SK-N-SH (cell line): ENCODE measurements at regions not wholly inside any gene's neighbourhood (a gene's known extent, or its start where the extent isn't known, plus 50 kb on each side); places are given as distances from the start of the nearest gene placed in this dataset.

ENCODE experiments used
- CHD2 ChIP-seq: fragments of 150-350 bp; IDR thresholded peaks from 2 replicates; pipeline ENCODE4 v1.6.1; 2018; ENCODE audit warnings: low read length; ENCODE audit not compliant: partially characterized antibody
- GABPA ChIP-seq: IDR thresholded peaks from 2 replicates; pipeline ENCODE4 v1.4.0; 2012; ENCODE audit warnings: low read depth, mild to moderate bottlenecking
- TAF1 ChIP-seq: IDR thresholded peaks from 2 replicates; pipeline ENCODE4 v1.6.1; 2012; ENCODE audit warnings: low read depth, mild to moderate bottlenecking, low read length, moderate library complexity, borderline replicate concordance
- TF ChIP-seq, protein P1 (sequence below): fragments of 200-600 bp; sonication (generic); IDR thresholded peaks from 2 replicates; pipeline ENCODE4 v1.6.1; 2017; ENCODE audit warnings: antibody characterized with exemption, mild to moderate bottlenecking, moderate library complexity
- TF ChIP-seq, protein P2 (sequence below): IDR thresholded peaks from 2 replicates; pipeline ENCODE4; 2012
- TF ChIP-seq, protein P3 (sequence below): fragments of 150-350 bp; IDR thresholded peaks from 2 replicates; pipeline ENCODE4 v1.6.1; 2017; ENCODE audit warnings: antibody characterized with exemption, low read length, low read depth, borderline replicate concordance

DNA sequence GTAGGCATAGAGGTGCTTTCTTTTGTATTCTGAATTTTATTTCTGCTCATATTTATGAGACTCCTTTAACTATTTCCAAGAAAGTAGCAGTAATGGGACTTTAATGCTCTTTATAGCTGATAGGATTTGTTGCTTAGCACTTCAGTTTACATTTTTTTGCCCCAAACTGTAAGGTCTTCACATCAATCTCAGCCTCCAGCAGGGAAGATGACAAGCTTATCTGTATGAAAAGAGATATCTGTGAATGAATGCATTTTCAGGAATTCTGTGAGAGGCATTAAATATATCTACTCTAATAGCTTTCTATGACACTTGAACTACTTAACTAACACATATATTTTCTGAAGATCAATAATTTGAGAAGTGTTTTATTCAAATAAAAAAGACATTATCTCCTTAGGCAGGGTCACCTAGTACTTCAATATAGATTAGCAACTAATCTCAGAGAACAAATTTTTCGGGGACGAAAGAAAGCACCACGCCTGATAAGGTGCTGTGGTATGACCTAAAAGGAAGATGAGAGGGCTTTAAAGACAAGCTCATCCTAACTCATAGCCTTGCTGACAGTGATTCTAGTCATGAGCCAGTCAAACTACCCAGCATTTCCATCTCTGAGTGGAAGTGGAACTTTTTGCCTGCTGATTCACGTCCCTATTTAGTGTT, 766.1 kb upstream of the CNTNAP5 start:
- no peak for TF ChIP-seq CHD2
- no peak for TF ChIP-seq GABPA
- TF ChIP-seq, protein P1, sequence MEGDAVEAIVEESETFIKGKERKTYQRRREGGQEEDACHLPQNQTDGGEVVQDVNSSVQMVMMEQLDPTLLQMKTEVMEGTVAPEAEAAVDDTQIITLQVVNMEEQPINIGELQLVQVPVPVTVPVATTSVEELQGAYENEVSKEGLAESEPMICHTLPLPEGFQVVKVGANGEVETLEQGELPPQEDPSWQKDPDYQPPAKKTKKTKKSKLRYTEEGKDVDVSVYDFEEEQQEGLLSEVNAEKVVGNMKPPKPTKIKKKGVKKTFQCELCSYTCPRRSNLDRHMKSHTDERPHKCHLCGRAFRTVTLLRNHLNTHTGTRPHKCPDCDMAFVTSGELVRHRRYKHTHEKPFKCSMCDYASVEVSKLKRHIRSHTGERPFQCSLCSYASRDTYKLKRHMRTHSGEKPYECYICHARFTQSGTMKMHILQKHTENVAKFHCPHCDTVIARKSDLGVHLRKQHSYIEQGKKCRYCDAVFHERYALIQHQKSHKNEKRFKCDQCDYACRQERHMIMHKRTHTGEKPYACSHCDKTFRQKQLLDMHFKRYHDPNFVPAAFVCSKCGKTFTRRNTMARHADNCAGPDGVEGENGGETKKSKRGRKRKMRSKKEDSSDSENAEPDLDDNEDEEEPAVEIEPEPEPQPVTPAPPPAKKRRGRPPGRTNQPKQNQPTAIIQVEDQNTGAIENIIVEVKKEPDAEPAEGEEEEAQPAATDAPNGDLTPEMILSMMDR = no peak
- TF ChIP-seq TAF1 = no peak
- TF ChIP-seq, protein P2, sequence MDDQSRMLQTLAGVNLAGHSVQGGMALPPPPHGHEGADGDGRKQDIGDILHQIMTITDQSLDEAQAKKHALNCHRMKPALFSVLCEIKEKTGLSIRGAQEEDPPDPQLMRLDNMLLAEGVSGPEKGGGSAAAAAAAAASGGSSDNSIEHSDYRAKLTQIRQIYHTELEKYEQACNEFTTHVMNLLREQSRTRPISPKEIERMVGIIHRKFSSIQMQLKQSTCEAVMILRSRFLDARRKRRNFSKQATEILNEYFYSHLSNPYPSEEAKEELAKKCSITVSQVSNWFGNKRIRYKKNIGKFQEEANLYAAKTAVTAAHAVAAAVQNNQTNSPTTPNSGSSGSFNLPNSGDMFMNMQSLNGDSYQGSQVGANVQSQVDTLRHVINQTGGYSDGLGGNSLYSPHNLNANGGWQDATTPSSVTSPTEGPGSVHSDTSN = no peak
- TF ChIP-seq, protein P3, sequence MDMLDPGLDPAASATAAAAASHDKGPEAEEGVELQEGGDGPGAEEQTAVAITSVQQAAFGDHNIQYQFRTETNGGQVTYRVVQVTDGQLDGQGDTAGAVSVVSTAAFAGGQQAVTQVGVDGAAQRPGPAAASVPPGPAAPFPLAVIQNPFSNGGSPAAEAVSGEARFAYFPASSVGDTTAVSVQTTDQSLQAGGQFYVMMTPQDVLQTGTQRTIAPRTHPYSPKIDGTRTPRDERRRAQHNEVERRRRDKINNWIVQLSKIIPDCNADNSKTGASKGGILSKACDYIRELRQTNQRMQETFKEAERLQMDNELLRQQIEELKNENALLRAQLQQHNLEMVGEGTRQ = no peak
